AG04450 (cell line): ENCODE measurements at regions not wholly inside any gene's neighbourhood (a gene's known extent, or its start where the extent isn't known, plus 50 kb on each side); places are given as distances from the start of the nearest gene placed in this dataset.

ENCODE experiments used
- CTCF ChIA-PET: fragments of 300-600, 350-600 bp; formaldehyde crosslinking; extraction: SDS; loops from one replicate; lab custom pipeline; 2022; ENCODE audit warnings: antibody characterized with exemption, inconsistent platforms; lab: Charles Lee
- POLR2A ChIA-PET: fragments of 350-600 bp; formaldehyde crosslinking; extraction: SDS; loops from one replicate; lab custom pipeline; 2021; ENCODE audit warnings: antibody characterized with exemption, inconsistent platforms; lab: Yijun Ruan, JAX
- DNase-seq: peaks from one replicate; pipeline ENCODE4 v3.0.0-alpha.2; 2011; ENCODE audit warnings: low read depth, low spot score
- H3K27ac ChIP-seq: one replicate; pipeline ENCODE4 v1.5.1; 2012; ENCODE audit warnings: low read depth, low read length, control low read depth
- H3K27me3 ChIP-seq: one replicate; pipeline ENCODE4 v1.6.0; 2012; ENCODE audit warnings: low read length; ENCODE audit not compliant: control insufficient read depth, insufficient read depth
- H3K4me3 ChIP-seq: 2 replicates; pipeline ENCODE4 v1.5.1; 2011; ENCODE audit warnings: mild to moderate bottlenecking, low read depth, low read length, control low read depth
- H3K9me3 ChIP-seq: 2 replicates; pipeline ENCODE4 v1.5.1; 2012; ENCODE audit warnings: low read length; ENCODE audit not compliant: control insufficient read depth, insufficient read depth
- TF ChIP-seq, protein P1 (sequence below): IDR thresholded peaks from 2 replicates; pipeline ENCODE4 v1.5.1; 2011; ENCODE audit warnings: low read depth, low read length, control low read depth, inconsistent platforms

DNA sequence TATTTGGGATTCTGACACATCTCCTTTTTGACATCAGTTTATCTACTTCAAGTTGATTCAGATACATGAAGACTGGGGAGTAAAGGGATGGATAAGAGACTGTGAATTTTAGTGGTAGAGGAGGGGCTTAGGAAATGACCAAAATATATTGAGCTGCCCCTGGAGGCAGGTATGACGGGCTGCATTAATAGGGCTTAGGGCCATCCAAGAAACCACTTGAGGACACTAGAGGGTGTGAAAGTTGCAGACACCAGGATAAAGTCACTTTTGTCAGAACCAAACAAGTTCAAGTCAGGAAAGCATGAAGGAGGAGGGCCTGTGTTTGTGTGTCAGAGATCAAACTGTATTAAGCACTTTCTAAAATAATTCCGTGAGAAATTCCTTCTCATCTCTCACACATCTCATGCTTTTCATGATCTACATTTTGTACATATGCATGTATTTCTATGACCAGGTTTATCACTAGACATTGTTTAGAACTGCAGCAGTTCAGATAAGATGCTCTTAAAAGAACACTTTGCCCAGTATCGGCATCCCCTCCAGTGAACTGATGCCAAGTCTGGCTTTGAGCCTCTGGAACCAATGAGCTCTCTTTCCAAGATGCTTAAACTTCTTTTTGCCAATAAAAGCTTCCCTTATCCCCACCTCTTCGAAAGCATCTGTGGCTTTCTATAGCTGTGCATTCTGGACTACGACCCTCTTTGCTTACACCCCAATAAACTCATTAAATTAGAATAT lies 136.9 kb downstream of the SLC38A1 start:
- H3K27me3 ChIP-seq, result no peaks in the 10 kb centered on the region
- no peak for DNase-seq
- H3K9me3 ChIP-seq, result no peaks in the 10 kb centered on the region
- no peak overlapping the region for H3K4me3 ChIP-seq
- no peak overlapping the region for H3K27ac ChIP-seq
- POLR2A ChIA-PET, result no interaction called here
- CTCF ChIA-PET, result no interaction called here
- TF ChIP-seq, protein P1, sequence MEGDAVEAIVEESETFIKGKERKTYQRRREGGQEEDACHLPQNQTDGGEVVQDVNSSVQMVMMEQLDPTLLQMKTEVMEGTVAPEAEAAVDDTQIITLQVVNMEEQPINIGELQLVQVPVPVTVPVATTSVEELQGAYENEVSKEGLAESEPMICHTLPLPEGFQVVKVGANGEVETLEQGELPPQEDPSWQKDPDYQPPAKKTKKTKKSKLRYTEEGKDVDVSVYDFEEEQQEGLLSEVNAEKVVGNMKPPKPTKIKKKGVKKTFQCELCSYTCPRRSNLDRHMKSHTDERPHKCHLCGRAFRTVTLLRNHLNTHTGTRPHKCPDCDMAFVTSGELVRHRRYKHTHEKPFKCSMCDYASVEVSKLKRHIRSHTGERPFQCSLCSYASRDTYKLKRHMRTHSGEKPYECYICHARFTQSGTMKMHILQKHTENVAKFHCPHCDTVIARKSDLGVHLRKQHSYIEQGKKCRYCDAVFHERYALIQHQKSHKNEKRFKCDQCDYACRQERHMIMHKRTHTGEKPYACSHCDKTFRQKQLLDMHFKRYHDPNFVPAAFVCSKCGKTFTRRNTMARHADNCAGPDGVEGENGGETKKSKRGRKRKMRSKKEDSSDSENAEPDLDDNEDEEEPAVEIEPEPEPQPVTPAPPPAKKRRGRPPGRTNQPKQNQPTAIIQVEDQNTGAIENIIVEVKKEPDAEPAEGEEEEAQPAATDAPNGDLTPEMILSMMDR, result no peak

DNA sequence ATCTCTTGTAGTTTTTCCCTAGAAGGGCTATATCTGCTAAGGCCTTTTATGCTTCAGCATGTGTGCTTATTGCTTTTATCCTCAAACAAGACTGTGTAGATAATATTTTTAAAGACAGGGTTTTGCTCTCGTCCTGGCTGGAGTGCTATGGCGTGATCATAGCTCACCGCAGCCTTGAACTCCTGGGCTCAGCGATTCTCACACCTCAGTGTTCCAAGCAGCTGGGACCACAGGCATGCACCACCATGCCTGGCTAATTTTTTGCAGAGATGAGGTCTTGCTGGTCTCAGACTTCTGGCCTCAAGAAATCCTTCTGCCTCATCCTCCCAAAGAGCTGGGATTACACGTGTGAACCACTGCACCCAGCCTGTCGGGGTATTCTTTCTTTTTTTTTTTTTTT lies 137.3 kb upstream of the SCAF11 start:
- H3K27ac ChIP-seq, result no peak overlapping the region
- no peaks in the 10 kb centered on the region for H3K9me3 ChIP-seq
- CTCF ChIA-PET, result no interaction called here
- no peak overlapping the region for H3K4me3 ChIP-seq
- POLR2A ChIA-PET, result no interaction called here
- H3K27me3 ChIP-seq, result no peaks in the 10 kb centered on the region
- TF ChIP-seq, protein P1, result no peak
- DNase-seq, result no peak

DNA sequence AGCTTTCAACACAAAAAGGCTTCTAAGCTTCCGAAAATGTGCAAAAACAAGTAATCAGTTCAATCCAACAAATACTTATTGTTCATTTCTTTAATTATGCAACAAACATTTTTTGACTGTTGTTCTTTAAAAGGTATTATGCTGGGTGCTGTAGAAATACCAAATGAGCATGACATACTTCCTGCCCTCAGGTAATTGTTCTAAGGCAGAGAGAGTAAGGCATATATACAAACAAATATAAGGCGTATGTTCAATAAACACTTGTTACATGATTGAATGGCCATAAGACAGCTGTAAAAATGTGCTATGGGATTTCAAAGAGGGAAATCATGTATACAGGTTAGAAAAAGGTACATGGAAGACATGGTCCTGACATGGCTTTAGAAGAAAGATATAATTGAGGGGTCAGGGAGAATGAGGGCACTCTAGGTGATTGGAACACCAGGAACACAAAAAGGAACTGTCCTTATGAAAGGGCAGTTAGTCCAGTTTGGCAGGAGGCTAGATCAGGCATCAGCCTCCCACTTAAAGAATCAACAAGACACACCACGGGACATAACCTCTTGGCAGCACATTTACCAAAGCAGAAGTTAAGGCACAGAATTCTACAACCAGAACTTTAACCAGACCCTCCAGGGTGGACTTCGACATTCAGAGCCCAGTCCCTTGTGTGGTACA lies 135.8 kb upstream of the SCAF11 start:
- DNase-seq, result no peak
- Histone ChIP-seq H3K27me3 (no peaks in the 10 kb centered on the region), H3K27ac (no peak overlapping the region), H3K4me3 (no peak overlapping the region), H3K9me3 (no peaks in the 10 kb centered on the region)
- CTCF ChIA-PET, result interaction anchor here (0.7 to 2.9 kb wide), 19 partner anchors 11 to 946 kb away, joined by 3 to 55 read pairs (median 12); no protein-coding TSS in a partner anchor
- TF ChIP-seq, protein P1, result no peak
- POLR2A ChIA-PET, result no interaction called here

DNA sequence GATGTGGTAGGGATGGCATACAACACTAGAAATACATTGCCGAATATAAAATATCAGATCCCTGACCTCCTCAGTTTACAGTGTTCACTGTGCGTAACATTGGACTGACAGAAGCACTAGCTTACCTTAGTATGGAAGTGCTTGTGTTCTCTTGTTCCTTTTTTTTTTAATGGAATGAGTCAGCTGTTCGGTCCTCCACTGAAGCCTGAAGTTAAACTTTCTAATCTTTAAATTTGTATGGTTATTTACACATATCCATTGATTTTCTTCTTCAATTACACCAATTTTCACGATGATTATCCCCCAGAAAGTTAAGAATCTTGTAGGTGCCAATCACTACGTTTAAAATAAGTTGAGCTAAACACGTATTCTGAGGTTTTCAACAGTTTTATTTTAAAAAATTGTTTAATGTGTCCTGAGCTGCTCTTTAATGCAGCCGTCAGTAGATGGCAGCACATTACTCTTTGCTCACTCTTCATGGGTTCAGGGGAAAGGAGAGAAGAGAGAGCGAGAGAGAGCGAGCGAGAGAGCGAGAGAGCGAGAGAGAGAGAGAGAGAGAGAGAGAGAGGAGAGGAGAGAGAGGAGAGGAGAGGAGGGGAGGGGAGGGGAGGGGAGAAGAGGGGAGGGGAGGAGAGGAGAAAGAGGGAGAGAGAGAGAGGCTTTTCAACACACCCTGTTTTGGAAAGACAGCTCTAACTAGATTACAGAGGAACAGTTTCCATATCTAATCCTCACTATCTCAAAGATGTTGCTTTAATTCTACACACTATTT lies 134.7 kb upstream of the SCAF11 start:
- CTCF ChIA-PET, result interaction anchor here (0.6 to 3.0 kb wide), 96 partner anchors 9 to 1604 kb away, joined by 3 to 55 read pairs (median 4); no protein-coding TSS in a partner anchor
- Histone ChIP-seq H3K4me3 (no peak overlapping the region), H3K27me3 (no peaks in the 10 kb centered on the region), H3K9me3 (no peaks in the 10 kb centered on the region), H3K27ac (no peak overlapping the region)
- POLR2A ChIA-PET, result interaction anchor here (0.6 to 1.3 kb wide), 3 partner anchors 232 to 326 kb away, joined by 3 read pairs; no protein-coding TSS in a partner anchor
- TF ChIP-seq, protein P1, result peak; percentile 76
- peak; percentile 58 for DNase-seq
